ENCODE measurements at regions not wholly inside any gene's neighbourhood (a gene's known extent, or its start where the extent isn't known, plus 50 kb on each side); places are given as distances from the start of the nearest gene placed in this dataset.
A peak's percentile ranks its signal among the peaks of the same experiment; 100 is the strongest.

GRCh38 chr11:13114566-13115379 lies 105.7 kb downstream of the RASSF10 start:
- peak overlapping the region; percentile 11 for H3K27ac Mint-ChIP-seq (ENCODE audit: unreplicated experiment)

GRCh38 chr11:13115380-13115675 lies 106.2 kb downstream of the RASSF10 start:
- peaks cover 10% of the 10 kb centered on the region for H3K4me1 Mint-ChIP-seq (ENCODE audit: low read depth, unreplicated experiment)
- Histone ChIP-seq H3K9me3 (no peaks in the 10 kb centered on the region), H3K4me1 (peaks cover 5% of the 10 kb centered on the region; the same call in 1 of the 2 replicates), H3K4me3 (ENCODE audit: low read depth, low read length) (no peak overlapping the region), H3K36me3 (ENCODE audit: control insufficient read depth, insufficient read depth, low read length) (no peaks in the 10 kb centered on the region), H3K27me3 (replicated peaks; ENCODE audit: control insufficient read depth, insufficient read depth, low read length) (no peaks in the 10 kb centered on the region; the same call in 1 of the 2 replicates)
- H3K9me3 Mint-ChIP-seq (ENCODE audit: unreplicated experiment): no peaks in the 10 kb centered on the region
- DNase-seq: no peak
- H3K36me3 Mint-ChIP-seq (ENCODE audit: insufficient read depth, unreplicated experiment): no peaks in the 10 kb centered on the region
- BruUV-seq (replicated peaks): no TSS peak
- TF ChIP-seq, protein P1, sequence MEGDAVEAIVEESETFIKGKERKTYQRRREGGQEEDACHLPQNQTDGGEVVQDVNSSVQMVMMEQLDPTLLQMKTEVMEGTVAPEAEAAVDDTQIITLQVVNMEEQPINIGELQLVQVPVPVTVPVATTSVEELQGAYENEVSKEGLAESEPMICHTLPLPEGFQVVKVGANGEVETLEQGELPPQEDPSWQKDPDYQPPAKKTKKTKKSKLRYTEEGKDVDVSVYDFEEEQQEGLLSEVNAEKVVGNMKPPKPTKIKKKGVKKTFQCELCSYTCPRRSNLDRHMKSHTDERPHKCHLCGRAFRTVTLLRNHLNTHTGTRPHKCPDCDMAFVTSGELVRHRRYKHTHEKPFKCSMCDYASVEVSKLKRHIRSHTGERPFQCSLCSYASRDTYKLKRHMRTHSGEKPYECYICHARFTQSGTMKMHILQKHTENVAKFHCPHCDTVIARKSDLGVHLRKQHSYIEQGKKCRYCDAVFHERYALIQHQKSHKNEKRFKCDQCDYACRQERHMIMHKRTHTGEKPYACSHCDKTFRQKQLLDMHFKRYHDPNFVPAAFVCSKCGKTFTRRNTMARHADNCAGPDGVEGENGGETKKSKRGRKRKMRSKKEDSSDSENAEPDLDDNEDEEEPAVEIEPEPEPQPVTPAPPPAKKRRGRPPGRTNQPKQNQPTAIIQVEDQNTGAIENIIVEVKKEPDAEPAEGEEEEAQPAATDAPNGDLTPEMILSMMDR (IDR thresholded peaks at IDR 0.05; ENCODE audit: insufficient read depth in 1 of 2, low read depth in 1 of 2, low read length in 1 of 2, severe bottlenecking in 1 of 2, unreplicated experiment in 1 of 2): no peak
- H3K27ac Mint-ChIP-seq (ENCODE audit: unreplicated experiment): peak overlapping the region; percentile 11
- ChIA-PET CTCF (interaction anchor here (1.4 kb wide), 1 partner anchor 152 kb away, joined by 7 read pairs; no protein-coding TSS in a partner anchor), POLR2A (no interaction called here)
- intact Hi-C loops (cut with micrococcal nuclease; ENCODE audit: unreplicated experiment): loop anchor here (1.0 to 2.0 kb wide), 3 partner anchors 25 to 151 kb away; no protein-coding TSS in a partner anchor
- H3K27me3 Mint-ChIP-seq (ENCODE audit: insufficient read depth, unreplicated experiment): no peaks in the 10 kb centered on the region
- H3K4me3 Mint-ChIP-seq (ENCODE audit: unreplicated experiment): no peak overlapping the region

More at GRCh38 chr11:13114566-13115379, 105.7 kb downstream of the RASSF10 start:
- CTCF ChIA-PET: interaction anchor here (0.6 to 1.4 kb wide), 4 partner anchors 31 to 722 kb away, joined by 3 to 7 read pairs (median 6); no protein-coding TSS in a partner anchor
- no peaks in the 10 kb centered on the region for H3K36me3 ChIP-seq (ENCODE audit: control insufficient read depth, insufficient read depth, low read length)
- Mint-ChIP-seq H3K36me3 (ENCODE audit: insufficient read depth, unreplicated experiment) (no peaks in the 10 kb centered on the region), H3K27me3 (ENCODE audit: insufficient read depth, unreplicated experiment) (no peaks in the 10 kb centered on the region), H3K4me3 (ENCODE audit: unreplicated experiment) (no peak overlapping the region), H3K9me3 (ENCODE audit: unreplicated experiment) (no peaks in the 10 kb centered on the region), H3K4me1 (ENCODE audit: low read depth, unreplicated experiment) (peaks cover 10% of the 10 kb centered on the region)
- no TSS peak for BruUV-seq (replicated peaks)
- peak; percentile 81 to 82 for DNase-seq
- H3K27me3 ChIP-seq (replicated peaks; ENCODE audit: control insufficient read depth, insufficient read depth, low read length): no peaks in the 10 kb centered on the region; the same call in 1 of the 2 replicates
- intact Hi-C loops (cut with micrococcal nuclease; ENCODE audit: unreplicated experiment): loop anchor here (1.0 to 2.0 kb wide), 3 partner anchors 26 to 150 kb away; no protein-coding TSS in a partner anchor
- H3K9me3 ChIP-seq: no peaks in the 10 kb centered on the region
- peaks cover 5% of the 10 kb centered on the region; the same call in 1 of the 2 replicates for H3K4me1 ChIP-seq
- no peak overlapping the region for H3K4me3 ChIP-seq (ENCODE audit: low read depth, low read length)
- TF ChIP-seq, protein P1 (IDR thresholded peaks at IDR 0.05; ENCODE audit: insufficient read depth in 1 of 2, low read depth in 1 of 2, low read length in 1 of 2, severe bottlenecking in 1 of 2, unreplicated experiment in 1 of 2): peak in 1 of 2 experiments; percentile 66
- POLR2A ChIA-PET: no interaction called here

- ChIA-PET CTCF (no interaction called here), POLR2A (no interaction called here)
- Mint-ChIP-seq H3K27ac (ENCODE audit: unreplicated experiment) (no peak overlapping the region), H3K4me3 (ENCODE audit: unreplicated experiment) (no peak overlapping the region), H3K9me3 (ENCODE audit: unreplicated experiment) (no peaks in the 10 kb centered on the region), H3K4me1 (ENCODE audit: low read depth, unreplicated experiment) (peaks cover 10% of the 10 kb centered on the region), H3K27me3 (ENCODE audit: insufficient read depth, unreplicated experiment) (no peaks in the 10 kb centered on the region), H3K36me3 (ENCODE audit: insufficient read depth, unreplicated experiment) (no peaks in the 10 kb centered on the region)
- peaks cover 5% of the 10 kb centered on the region; the same call in 1 of the 2 replicates for H3K4me1 ChIP-seq
- no peak for DNase-seq
- no peaks in the 10 kb centered on the region; the same call in 1 of the 2 replicates for H3K27me3 ChIP-seq (replicated peaks; ENCODE audit: control insufficient read depth, insufficient read depth, low read length)
- no peak overlapping the region for H3K4me3 ChIP-seq (ENCODE audit: low read depth, low read length)
- H3K9me3 ChIP-seq: no peaks in the 10 kb centered on the region
- TF ChIP-seq, protein P1 (IDR thresholded peaks at IDR 0.05; ENCODE audit: insufficient read depth in 1 of 2, low read depth in 1 of 2, low read length in 1 of 2, severe bottlenecking in 1 of 2, unreplicated experiment in 1 of 2): no peak
- no peaks in the 10 kb centered on the region for H3K36me3 ChIP-seq (ENCODE audit: control insufficient read depth, insufficient read depth, low read length)
- no TSS peak for BruUV-seq (replicated peaks)
- intact Hi-C loops (cut with micrococcal nuclease; ENCODE audit: unreplicated experiment): no loop called here
These were observed 107.4 kb downstream of the RASSF10 start for GRCh38 chr11:13116491-13116890.
